ENCODE measurements at regions not wholly inside any gene's neighbourhood (a gene's known extent, or its start where the extent isn't known, plus 50 kb on each side); places are given as distances from the start of the nearest gene placed in this dataset.
"Not testable (repeated sequence)": the region's sequence is repeated elsewhere in the genome, so short reads cannot be mapped to it uniquely, and the experiment has no call there.

DNA sequence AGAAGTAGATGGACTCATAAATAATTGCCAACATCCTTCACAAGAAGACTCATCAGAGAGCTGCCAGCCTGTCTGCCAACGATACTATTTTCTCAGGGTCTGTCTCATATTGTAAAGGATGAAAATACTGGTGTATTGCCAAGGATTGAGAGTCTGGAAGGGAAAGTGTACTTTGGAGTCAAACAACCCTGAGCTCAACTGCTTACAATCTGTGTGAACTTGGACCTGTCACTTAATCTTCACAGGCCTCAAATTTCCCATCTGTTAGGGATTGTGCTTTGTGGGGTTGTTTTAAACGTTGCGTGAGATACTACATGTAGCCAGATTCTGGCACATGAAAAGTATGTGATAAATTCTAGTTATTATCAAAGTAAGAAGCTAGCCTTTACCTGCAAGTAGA is 169.1 kb downstream of the LHFPL1 start:
- Mint-ChIP-seq H3K9me3 (ENCODE audit: unreplicated experiment) (peaks cover 12% of the 10 kb centered on the region), H3K27ac (ENCODE audit: unreplicated experiment) (no peak overlapping the region), H3K27me3 (ENCODE audit: unreplicated experiment) (no peaks in the 10 kb centered on the region), H3K4me3 (ENCODE audit: unreplicated experiment) (no peak overlapping the region), H3K4me1 (ENCODE audit: unreplicated experiment) (no peaks in the 10 kb centered on the region), H3K36me3 (ENCODE audit: unreplicated experiment) (no peaks in the 10 kb centered on the region)
- no peak for DNase-seq (ENCODE audit: extremely low spot score, unreplicated experiment)
- TF ChIP-seq CTCF (IDR thresholded peaks at IDR 0.05): no peak

- H3K27me3 Mint-ChIP-seq (ENCODE audit: unreplicated experiment): no peaks in the 10 kb centered on the region
- no peaks in the 10 kb centered on the region for H3K4me1 Mint-ChIP-seq (ENCODE audit: unreplicated experiment)
- no peak overlapping the region for H3K4me3 Mint-ChIP-seq (ENCODE audit: unreplicated experiment)
- H3K36me3 Mint-ChIP-seq (ENCODE audit: unreplicated experiment): no peaks in the 10 kb centered on the region
- TF ChIP-seq CTCF (IDR thresholded peaks at IDR 0.05): no peak
- no peak overlapping the region for H3K27ac Mint-ChIP-seq (ENCODE audit: unreplicated experiment)
- H3K9me3 Mint-ChIP-seq (ENCODE audit: unreplicated experiment): peaks cover 13% of the 10 kb centered on the region
- DNase-seq (ENCODE audit: extremely low spot score, unreplicated experiment): no peak
Measured at GRCh38 chrX:112477653-112478052, 202.1 kb downstream of the LHFPL1 start.

- Mint-ChIP-seq H3K27me3 (ENCODE audit: unreplicated experiment) (no peaks in the 10 kb centered on the region), H3K36me3 (ENCODE audit: unreplicated experiment) (no peaks in the 10 kb centered on the region), H3K27ac (ENCODE audit: unreplicated experiment) (no peak overlapping the region), H3K4me3 (ENCODE audit: unreplicated experiment) (no peak overlapping the region), H3K4me1 (ENCODE audit: unreplicated experiment) (no peaks in the 10 kb centered on the region), H3K9me3 (ENCODE audit: unreplicated experiment) (peaks cover 6% of the 10 kb centered on the region)
- no peak for DNase-seq (ENCODE audit: extremely low spot score, unreplicated experiment)
- no peak for TF ChIP-seq CTCF (IDR thresholded peaks at IDR 0.05)
Measured at GRCh38 chrX:112473654-112474053, 206.1 kb downstream of the LHFPL1 start.

DNA sequence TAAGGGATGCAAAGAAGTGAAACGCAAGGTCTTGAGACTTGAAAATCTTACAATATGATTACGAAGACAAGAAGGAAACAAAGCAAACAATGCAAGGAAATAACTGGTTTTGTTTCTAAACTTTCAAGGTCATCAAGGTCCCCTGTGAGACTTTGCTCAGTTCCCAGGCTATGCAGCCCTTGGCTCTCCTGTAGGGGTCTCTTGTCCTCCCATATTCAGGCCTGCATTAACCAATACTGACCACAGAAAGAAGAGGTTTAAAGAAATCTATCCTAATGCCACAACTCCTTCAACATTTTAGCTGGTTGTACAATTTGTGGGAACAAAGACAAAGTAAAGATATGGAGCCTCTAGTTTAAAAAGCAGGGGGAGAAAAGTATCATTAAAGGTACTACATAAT is 209.2 kb downstream of the LHFPL1 start:
- no peak for TF ChIP-seq CTCF (IDR thresholded peaks at IDR 0.05)
- Mint-ChIP-seq H3K4me3 (ENCODE audit: unreplicated experiment) (no peak overlapping the region), H3K27ac (ENCODE audit: unreplicated experiment) (no peak overlapping the region), H3K9me3 (ENCODE audit: unreplicated experiment) (no peaks in the 10 kb centered on the region), H3K4me1 (ENCODE audit: unreplicated experiment) (no peaks in the 10 kb centered on the region), H3K27me3 (ENCODE audit: unreplicated experiment) (no peaks in the 10 kb centered on the region), H3K36me3 (ENCODE audit: unreplicated experiment) (no peaks in the 10 kb centered on the region)
- no peak for DNase-seq (ENCODE audit: extremely low spot score, unreplicated experiment)

DNA sequence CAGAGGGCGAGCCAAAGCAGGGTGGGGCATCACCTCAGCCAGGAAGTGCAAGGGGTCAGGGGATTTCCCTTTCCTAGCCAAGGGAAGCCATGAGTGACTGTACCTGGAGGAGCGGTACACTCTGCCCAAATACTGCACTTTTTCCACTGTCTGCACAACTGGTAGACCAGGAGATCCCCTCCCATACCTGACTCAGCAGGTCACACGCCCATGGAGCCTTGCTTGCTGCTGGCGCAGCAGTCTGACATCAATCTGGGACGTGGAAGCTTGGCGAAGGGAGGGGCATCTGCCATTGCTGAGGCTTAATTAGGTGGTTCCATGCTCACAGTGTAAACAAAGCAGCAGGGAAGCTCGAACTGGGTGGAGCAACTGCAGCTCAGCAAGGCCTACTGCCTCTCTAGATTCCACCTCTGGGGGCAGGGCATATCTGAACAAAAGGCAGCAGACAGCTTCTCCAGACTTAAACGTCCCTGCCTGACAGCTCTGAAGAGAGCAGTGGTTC is 217.7 kb downstream of the LHFPL1 start:
- H3K27ac Mint-ChIP-seq (ENCODE audit: unreplicated experiment); H3K4me1 Mint-ChIP-seq (ENCODE audit: unreplicated experiment); H3K36me3 Mint-ChIP-seq (ENCODE audit: unreplicated experiment); DNase-seq (ENCODE audit: extremely low spot score, unreplicated experiment); H3K9me3 Mint-ChIP-seq (ENCODE audit: unreplicated experiment); H3K4me3 Mint-ChIP-seq (ENCODE audit: unreplicated experiment); H3K27me3 Mint-ChIP-seq (ENCODE audit: unreplicated experiment): not testable (repeated sequence)

- H3K27ac Mint-ChIP-seq (ENCODE audit: unreplicated experiment): no peak overlapping the region
Measured at GRCh38 chrX:112457788-112458187, 221.9 kb downstream of the LHFPL1 start.

More at GRCh38 chrX:112457788-112458187, 221.9 kb downstream of the LHFPL1 start:
- Mint-ChIP-seq H3K27me3 (ENCODE audit: unreplicated experiment) (no peaks in the 10 kb centered on the region), H3K4me1 (ENCODE audit: unreplicated experiment) (no peaks in the 10 kb centered on the region), H3K36me3 (ENCODE audit: unreplicated experiment) (no peaks in the 10 kb centered on the region), H3K4me3 (ENCODE audit: unreplicated experiment) (no peak overlapping the region), H3K9me3 (ENCODE audit: unreplicated experiment) (peaks cover 8% of the 10 kb centered on the region)
- no peak for DNase-seq (ENCODE audit: extremely low spot score, unreplicated experiment)
- no peak for TF ChIP-seq CTCF (IDR thresholded peaks at IDR 0.05)
